ENCODE measurements at regions not wholly inside any gene's neighbourhood (a gene's known extent, or its start where the extent isn't known, plus 50 kb on each side); places are given as distances from the start of the nearest gene placed in this dataset.
"Not testable (repeated sequence)": the region's sequence is repeated elsewhere in the genome, so short reads cannot be mapped to it uniquely, and the experiment has no call there.

DNA sequence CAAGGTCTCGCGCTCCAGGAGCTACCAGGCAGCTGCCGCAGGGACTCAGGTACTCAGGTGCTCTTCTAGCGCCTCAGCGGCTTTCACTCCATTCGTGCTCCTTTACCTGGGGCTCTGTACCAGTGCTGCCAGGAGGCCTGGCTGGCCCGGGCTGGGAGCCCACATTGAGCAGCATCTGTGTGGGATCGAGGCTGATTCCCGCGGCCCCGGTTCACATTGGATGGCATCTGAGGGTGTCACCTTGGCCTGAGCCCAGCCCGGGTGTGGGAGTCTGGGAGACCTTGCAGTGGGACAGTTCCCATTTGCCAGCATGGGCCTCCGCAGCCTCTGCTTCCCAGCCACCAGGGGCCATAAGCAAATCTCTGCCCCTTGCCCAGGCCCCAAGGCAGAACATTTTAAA lies 96.9 kb downstream of the NPIPB11 start:
- not testable (repeated sequence) for DNase-seq

DNA sequence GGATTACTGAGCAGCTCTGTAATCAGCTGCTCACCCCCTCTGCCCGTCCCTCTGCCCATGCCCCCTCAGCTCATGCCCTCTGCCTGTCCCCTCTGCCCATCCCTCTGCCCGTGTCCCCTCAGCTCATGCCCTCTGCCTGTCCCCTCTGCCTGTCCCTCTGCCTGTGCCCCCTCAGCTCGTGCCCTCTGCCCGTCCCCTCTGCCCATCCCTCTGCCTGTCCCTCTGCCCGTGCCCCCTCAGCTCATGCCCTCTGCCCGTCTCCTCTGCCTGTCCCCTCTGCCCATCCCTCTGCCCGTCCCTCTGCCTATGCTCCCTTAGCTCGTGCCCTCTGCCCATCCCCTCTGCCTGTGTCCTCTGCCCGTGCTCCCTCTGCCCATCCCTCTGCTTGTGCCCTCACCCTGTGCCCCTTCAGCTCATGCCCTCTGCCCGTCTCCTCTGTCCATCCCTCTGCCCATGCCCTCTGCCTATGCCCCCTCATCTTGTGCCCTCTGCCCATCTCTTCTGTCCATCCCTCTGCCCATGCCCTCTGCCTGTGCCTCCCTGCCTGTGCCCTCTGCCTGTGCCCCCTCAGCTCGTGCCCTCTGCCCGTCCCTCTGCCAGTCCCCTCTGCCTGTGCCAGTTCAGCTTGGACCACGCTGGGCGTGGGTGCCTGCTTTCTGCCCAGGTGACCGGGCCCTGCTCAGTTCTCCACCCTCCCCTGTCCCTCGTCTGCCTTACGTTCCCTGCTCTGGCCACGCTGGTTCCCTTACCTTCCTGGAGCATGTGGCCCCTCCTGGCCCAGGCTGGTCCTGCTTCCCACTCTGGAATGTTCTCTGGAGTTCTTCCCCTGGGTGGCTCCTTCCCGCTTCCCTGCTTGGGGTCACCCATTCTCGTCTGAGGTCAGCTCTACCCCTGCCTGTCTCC lies 97.6 kb downstream of the NPIPB11 start:
- no peak for DNase-seq

DNA sequence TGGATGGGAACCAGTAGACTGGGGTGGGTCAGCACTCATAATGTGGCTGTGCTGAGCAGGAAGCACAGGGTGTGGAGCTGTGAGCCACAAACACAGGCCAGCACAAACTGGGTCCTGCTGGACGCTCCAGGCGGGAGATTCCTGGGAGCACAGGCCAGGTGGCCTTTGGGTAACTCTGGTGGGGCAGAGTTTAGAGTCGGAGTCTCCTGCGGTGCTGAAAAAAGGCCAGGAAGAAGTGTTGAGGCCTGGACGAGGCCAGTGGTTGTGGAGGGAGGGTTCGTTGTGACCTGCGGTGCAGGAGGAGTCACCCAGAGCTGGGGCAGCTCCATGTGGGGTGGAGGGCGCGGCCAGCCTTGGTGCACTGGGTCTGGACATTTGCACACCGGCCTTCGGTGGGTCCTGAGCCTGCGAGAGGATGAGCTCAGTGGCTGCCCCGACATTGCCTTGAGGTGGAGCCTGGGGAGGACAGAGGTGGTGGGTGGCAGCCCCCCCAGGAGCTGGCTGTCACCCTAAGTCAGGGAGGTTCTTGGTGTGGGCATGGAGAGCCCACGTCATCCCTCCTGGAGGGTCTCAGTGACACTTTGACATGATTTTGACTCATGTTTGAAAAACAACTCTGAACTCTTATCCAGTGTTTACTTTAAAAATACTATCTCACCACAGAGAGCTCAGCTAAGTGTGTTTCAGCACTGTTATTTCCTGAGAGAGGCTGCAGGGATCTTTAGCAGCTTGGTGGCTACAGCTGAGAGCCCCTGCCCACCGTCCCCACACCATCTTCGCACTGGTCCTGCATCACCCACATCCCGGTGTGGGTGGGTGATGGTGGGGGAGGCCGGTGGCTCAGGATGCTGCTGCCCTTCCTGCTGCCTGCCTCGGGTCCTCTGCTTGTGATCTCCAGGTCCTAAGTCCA lies 98.7 kb downstream of the NPIPB11 start:
- DNase-seq = no peak

DNA sequence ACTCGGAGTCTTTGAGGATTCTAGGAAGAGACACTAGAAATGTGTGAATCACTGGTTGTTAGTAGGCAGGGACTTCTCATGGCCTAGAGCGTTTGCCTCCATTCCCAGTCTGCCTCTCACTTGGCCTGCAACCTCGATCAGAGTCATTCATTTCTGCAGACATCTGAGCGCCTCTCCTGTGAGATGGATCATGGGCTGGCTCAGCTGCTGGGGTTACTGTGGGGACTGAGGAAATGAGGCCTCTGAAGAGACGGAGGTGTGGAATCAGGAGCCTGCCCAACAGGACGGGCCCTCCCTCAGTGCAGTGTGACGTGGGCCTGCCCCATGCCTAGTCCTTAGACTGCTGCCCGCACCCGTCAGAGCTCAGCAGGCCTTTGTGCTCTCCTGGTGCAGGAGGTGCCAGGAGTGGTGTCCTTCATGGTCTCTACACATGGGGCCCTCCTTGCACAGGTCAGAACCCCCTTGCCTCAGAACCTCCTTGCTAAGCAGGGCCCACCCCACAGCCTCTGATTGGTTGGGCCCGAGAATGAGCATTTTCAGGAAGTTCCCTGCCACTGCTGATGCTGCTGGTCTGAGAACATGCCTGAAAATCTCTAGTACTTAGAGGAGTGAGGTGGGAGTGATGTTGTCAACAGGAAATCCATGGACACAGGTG lies 99.4 kb downstream of the NPIPB11 start:
- DNase-seq = no peak

DNA sequence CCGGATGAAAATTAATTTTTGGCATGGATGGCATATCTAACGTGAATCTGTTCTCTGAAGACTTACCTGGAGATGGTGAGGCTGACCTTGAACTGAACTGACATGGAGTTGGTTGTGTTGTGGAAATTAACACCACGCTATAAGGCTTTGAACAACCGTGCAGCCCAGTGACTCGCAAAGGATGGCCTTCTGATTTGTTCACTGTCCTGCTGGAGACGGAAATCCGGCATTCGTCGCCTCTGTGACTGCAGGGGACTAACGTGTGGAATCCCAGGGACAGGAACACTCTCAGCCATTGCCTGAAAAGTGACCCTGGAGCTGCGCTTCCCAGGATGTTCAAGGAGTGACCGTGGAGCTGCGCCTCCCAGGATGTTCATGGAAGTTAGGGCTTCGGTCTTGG lies 100.3 kb downstream of the NPIPB11 start:
- DNase-seq = no peak

DNA sequence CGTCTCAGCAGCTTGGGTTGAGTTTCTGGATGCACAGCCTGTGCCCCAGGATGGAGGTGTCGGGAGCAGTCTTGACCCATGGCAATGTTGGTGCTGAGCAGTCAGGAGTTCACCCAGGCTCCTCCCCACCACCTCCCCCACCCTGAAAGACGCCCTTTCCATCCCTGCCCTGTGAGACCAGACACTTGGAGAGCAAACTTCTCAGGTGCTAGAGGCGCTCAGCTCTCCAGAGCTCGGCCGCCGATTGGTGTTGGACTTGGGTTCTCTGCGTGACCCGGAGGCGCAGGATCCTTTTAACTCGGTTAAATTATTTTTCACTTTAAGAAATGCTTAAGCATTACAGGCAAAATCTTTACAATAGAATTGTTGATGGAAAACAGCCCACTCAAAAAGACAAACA lies 101.5 kb downstream of the NPIPB11 start:
- not testable (repeated sequence) for DNase-seq

DNA sequence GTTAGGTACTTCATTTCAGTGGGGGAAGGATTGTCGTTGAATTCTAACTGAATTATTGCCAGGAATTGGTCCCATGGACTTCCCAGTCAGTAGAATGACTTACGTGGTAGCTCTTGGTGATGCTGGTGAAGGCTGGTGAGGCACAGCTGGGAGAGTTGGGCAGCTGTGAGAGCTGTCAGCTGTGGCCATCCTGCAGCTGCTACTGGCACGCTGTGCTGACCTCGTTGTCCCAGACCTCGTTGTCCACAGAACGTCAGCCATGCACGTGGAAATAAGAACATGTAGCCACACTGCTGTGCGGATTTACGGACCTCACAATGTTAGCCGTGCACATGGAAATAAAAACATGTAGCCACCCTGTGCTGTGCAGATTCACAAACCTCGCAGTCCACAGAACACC lies 102.3 kb downstream of the NPIPB11 start:
- no peak for DNase-seq

DNA sequence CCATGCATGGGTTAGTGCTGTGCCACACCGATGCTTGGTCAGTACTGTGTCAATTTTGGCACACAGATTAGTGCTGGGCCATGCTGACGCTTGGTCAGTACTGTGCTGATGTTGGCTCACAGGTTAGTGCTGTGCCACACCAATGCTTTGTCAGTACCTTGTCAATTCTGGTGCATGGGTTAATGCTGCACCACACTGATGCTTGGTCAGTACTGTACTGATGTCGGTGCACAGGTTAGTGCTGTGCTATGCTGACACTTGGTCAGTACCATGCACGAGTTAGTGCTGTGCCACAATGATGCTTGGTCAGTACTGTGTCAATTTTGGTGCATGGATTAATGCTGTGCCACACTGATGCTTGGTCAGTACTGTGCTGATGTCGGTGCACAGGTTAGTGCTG lies 103.0 kb downstream of the NPIPB11 start:
- DNase-seq = no peak

DNA sequence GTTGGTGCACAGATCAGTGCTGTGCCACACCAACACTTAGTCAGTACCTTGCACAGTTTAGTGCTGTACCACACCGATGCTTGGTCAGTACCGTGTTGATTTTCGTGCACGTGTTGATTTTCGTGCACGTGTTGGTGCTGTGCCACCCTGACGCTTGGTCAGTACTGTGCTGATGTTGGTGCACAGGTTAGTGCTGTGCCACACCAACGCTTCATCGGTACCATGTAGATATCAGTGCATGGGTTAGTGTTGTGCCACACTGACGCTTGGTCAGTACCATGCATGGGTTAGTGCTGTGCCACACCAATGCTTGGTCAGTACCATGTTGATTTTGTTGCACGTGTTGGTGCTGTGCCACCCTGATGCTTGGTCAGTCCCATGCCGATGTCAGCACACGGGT lies 103.5 kb downstream of the NPIPB11 start:
- no peak for DNase-seq

DNA sequence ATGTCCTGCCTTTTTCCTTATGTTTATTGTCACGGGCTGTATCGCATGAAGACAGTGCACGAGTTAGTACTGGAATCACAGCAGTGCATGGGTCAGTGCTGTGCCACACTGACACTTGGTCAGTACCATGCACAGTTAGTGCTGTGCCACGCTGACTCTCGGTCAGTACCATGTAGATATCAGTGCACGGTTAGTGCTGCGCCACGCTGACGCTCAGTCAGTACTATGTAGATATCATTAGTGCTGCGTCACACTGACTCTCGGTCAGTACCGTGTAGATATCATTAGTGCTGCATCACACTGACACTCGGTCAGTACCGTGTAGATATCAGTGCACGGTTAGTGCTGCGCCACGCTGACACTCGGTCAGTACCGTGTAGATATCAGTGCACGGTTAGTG lies 104.1 kb downstream of the NPIPB11 start:
- not testable (repeated sequence) for DNase-seq

DNA sequence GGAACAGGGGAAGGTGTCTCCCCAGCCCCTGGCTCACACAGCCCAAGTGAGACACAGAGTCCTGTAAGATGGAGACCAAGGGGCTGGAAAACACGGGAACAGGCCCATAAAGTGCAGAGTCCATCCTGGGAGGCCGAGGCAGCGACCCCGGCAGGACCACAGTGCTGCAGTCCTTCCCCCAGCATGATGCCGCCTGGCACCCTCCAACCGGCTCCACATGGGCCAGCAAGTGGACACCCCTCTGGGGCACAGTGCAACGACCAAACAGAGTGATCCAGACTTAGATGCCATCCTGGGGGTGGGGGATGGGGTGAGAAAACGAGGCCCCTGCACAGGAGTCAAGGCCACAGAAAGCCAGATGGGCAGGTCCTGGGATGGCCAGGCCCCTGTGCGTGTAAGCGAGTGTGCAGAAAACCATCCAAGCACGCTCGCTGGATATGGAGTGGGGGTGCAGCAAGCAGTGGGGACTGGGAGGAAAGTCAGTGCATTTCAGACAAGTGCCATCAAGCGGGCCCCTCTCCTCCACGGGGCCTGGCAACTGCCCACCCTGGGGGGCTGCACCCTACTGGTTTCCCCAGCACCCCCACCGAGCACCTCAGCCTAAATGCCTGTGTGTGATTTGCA lies 104.7 kb downstream of the NPIPB11 start:
- DNase-seq = not testable (repeated sequence)

DNA sequence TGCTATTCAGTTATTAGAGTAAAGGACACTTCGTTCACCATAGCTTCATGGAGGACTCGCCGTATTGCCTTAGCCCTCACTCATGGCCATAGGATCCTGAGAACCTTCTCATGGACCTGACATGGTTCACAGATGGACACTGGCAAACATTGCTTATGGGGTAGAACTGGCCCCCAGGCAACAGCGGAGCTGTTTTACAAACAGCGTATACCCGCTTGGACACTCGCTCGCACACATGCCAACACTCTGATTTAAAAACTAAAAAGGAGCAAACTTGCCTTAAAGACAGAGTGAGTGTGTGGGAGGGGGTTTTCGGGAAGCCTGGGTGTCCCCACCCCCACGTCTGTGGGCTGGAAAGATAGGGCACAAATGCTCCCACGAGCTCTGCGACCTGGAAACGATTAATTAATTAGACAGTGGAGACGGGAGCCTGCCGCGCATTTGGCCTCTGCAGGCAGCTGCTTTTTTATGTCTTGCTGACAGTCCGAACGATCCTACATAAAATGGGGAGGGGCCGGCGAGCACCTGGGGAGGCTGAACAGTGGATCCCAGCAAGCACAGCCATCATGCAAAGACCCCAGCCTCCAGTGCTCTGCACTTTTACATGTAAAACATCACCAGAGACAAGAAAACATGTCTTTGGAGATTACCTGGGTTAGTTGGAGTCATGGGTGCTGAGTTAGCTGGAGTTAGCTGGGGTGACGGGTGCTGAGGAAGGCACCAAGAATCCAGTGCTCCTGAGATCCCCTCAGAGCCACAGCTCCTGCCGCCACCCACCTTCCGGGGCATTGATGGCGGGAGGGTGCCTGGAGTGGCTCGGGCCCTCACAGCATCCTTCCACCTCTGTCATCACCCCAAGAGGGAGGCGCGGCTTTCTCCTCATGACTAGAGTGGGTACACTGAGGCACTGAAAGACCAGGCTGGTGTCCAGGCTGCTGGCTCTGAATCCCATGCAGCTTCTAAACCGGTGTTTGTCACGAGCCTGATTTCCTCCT lies 105.7 kb downstream of the NPIPB11 start:
- not testable (repeated sequence) for DNase-seq

DNA sequence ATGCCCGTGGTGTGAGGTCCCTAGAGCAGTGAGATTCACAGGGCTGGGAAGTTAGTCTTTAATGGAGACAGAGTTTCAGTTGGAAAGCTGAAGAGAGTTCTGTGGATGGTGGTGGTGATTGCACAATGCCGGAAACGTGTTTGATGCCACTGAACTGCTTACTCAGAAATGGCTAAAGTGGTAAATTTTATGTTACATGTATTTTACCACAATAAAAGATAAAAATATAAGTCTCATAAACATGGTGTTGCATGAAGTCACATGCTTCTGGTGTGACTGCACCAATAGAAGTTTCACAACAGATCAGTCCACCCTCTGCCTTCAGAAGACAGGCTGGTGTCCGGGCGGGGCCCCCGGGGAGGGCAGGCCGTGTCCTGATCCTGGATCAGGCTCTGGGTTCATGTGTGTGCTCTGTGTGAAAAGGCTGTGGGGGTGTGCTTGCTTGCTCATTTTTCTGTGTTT lies 106.5 kb downstream of the NPIPB11 start:
- not testable (repeated sequence) for DNase-seq

DNA sequence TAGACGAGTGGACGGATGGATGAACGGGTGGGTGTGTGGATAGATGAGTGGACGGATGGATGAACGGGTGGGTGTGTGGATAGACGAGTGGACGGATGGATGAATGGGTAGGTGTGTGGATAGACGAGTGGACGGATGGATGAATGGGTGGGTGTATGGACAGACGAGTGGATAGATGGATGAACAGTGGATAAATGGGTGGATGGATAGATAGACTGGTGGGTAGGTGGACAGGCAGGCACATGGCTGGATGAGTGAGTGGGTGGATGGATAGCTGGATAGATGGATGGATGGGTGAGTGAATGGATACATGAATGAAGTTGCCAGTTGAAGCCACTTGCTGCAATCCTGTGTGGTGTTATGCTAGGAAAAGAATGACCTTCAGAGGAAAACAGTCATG lies 107.5 kb downstream of the NPIPB11 start:
- DNase-seq = not testable (repeated sequence)

DNA sequence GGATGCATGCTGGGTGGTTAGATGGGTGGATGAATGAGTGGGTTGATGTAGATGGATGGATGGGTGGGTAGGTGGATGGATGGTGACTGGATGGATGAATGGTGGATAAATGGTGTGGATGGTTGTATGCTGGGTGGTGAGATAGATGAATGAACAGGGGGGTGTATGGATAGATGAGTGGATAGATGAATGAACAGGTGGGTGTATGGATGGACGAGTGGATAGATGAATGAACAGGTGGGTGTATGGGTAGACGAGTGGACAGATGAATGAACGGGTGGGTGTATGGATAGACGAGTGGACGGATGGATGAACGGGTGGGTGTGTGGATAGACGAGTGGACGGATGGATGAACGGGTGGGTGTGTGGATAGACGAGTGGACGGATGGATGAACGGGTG lies 108.2 kb downstream of the NPIPB11 start:
- DNase-seq = not testable (repeated sequence)

DNA sequence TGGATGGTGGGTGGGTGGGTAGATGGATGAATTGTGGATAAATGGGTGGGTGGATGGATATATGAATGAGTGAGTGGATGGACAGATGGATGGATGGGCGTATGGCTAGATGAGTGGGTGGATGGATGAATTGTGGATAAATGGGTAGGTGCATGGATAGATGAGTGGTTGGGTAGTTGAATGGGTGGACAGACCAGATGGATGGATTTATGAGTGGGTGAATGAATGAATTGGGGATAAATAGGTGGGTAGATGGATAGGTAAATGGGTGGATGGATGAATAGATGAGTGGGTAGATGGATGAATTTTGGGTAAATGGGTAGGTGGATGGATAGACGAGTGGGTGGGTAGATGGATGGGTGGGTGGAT lies 108.7 kb downstream of the NPIPB11 start:
- not testable (repeated sequence) for DNase-seq

DNA sequence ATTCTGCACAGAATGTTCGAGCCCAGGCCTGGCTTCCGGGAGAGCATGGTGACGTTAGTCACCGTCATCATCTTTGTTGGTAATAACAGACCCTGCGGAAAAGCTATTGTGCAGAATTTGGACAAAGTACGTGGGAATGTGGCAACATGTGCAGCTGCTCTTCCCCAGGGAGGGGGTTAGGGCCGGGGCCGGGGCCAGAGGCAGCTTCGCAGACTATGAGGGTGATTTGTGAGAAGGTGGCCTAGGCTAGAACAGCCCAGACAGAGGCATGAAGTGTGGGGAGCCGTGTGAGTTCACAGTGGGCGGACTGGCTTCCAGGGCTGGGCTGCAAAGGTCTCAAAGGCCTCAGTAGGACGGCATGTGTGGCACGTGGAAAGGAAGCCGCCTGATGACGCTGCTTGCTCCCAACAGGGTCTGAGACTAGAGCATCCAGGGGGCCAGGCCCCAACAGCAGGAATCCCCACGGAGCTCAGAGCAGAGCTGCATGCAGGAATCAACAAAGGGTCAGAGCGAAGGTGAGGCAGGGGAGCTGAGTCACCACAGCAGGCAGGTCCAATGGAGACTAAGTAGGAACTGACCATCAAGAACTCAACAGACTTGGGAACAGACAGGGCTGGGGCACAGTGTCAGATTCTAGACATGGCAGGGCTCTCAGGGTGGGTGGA lies 109.2 kb downstream of the NPIPB11 start:
- DNase-seq = not testable (repeated sequence)

DNA sequence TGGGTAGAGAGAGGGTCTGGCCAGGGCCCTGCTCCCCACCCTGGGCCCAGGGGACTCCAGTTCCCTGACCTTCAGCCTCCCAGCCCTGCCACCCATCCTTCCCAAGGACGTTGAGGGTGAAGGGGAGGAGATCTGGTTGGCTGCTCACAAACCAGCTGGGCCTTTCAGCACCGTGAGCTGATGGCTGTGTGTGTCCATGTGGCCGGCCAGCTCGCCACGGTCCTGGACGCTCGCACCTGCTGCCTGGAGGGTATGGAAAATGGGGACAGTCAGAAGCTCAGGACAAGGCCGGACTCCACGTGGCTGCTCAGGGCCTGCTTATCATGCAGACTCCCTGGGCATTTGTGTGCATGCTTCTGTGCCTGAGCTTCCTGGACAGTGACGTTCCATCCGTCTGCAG lies 110.3 kb downstream of the NPIPB11 start:
- not testable (repeated sequence) for DNase-seq

DNA sequence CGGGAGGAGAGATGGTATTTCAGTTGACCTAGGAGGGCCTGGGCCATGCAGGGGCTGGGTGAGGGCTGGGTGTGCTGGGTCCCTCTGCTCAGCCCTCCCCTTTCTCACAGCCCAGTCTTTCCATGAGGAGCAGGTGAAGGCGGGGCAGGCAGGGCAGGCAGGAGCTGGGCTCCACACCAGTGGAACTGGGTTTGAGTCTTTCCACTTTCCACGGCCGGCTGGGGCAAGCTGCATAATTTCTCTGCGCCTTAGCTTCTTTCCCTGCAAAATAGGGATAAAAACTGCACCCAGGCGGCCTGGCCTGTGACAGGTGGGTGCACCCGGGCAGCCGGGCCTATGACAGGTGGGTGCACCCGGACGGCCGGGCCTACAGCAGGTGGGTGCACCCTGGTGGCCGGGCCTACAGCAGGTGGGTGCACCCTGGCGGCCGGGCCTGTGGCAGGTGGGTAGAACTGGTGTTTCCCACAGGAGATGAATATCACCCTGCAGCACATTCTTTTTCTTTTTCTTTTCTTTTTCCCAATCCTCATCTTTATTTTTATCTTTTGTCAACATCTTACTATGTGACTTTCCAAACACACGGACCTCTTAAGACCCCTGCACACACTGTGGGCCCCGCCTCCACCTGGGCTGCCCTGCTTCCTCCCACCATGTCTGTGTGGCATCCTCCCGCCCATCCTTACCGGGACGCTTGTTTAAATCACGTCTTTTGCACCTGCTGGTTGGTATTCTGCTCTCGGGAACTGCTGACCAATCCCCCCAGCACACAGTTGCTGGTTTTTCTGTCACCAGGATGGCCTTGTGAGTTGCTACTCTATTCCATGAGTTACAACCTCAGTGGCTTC lies 111.3 kb downstream of the NPIPB11 start:
- not testable (repeated sequence) for DNase-seq

Data from activated CD8-positive, alpha-beta memory T cell treated with anti-CD3 and anti-CD28 coated beads for 24 hours (primary cell).